ENCODE measurements at regions not wholly inside any gene's neighbourhood (a gene's known extent, or its start where the extent isn't known, plus 50 kb on each side); places are given as distances from the start of the nearest gene placed in this dataset.

- TF ChIP-seq CTCF (IDR thresholded peaks at IDR 0.05 in 2 of 3, conservative IDR thresholded peaks at IDR 0.05 in 1 of 3; ENCODE audit: borderline replicate concordance in 1 of 3, insufficient read depth in 1 of 3, low read depth in 2 of 3, low read length in 2 of 3) (no peak), YY1 (IDR thresholded peaks at IDR 0.05; ENCODE audit: extremely low read depth, insufficient replicate concordance, low read depth, low read length) (no peak), ZFX (IDR thresholded peaks at IDR 0.05) (no peak), POLR2A (IDR thresholded peaks at IDR 0.05; ENCODE audit: borderline replicate concordance, extremely low read depth, insufficient read depth, insufficient read length) (no peak), ZNF274 (IDR thresholded peaks at IDR 0.05; ENCODE audit: low read depth, low read length) (no peak), EZH2phosphoT487 (IDR thresholded peaks at IDR 0.05; ENCODE audit: borderline replicate concordance) (no peak), REST (IDR thresholded peaks at IDR 0.05; ENCODE audit: low read depth) (no peak), MAX (IDR thresholded peaks at IDR 0.05) (no peak), EZH2 (IDR thresholded peaks at IDR 0.05) (no peak), RAD21 (IDR thresholded peaks at IDR 0.05; ENCODE audit: low read depth) (no peak), SIN3A (IDR thresholded peaks at IDR 0.05; ENCODE audit: low read depth) (no peak), SP1 (IDR thresholded peaks at IDR 0.05; ENCODE audit: low read depth) (no peak), POLR2AphosphoS5 (IDR thresholded peaks at IDR 0.05; ENCODE audit: low read depth, low read length) (no peak), TCF7L2 (IDR thresholded peaks at IDR 0.05; ENCODE audit: borderline replicate concordance, extremely low read depth, insufficient read depth, insufficient read length) (no peak)
These were observed 217.0 kb downstream of the ANAPC1 start for GRCh38 chr2:111667001-111667400.

Measured in HCT116 (cell line).